Renal cortical epithelial cell (primary cell): ENCODE measurements at regions not wholly inside any gene's neighbourhood (a gene's known extent, or its start where the extent isn't known, plus 50 kb on each side); places are given as distances from the start of the nearest gene placed in this dataset.

Experiments
- DNase-seq: peaks from one replicate; pipeline ENCODE4 v3.0.0-alpha.2; 2011; ENCODE audit warnings: low read depth

GRCh38 chr5:125134216-125135081 lies 388.0 kb upstream of the ZNF608 start:
- DNase-seq: peak; percentile 80

- DNase-seq: peak; percentile 90
Measured at GRCh38 chr5:125137535-125137934, 391.1 kb upstream of the ZNF608 start.

- no peak for DNase-seq
Measured at GRCh38 chr5:125138266-125138665, 391.8 kb upstream of the ZNF608 start.

GRCh38 chr5:125139590-125139989 lies 393.2 kb upstream of the ZNF608 start:
- no peak for DNase-seq

- DNase-seq: no peak
Measured at GRCh38 chr5:125140220-125140619, 393.8 kb upstream of the ZNF608 start.

GRCh38 chr5:125140855-125141254 lies 394.4 kb upstream of the ZNF608 start:
- peak; percentile 73 for DNase-seq

GRCh38 chr5:125142458-125142857 lies 396.0 kb upstream of the ZNF608 start:
- no peak for DNase-seq

- no peak for DNase-seq
Measured at GRCh38 chr5:125143011-125143410, 396.6 kb upstream of the ZNF608 start.

- DNase-seq: no peak
Measured at GRCh38 chr5:125148076-125148475, 401.6 kb upstream of the ZNF608 start.

- DNase-seq: peak; percentile 35
Measured at GRCh38 chr5:125148706-125149105, 402.3 kb upstream of the ZNF608 start.

GRCh38 chr5:125149110-125149509 lies 402.7 kb upstream of the ZNF608 start:
- DNase-seq: no peak

- DNase-seq: no peak
Measured at GRCh38 chr5:125149527-125149926, 403.1 kb upstream of the ZNF608 start.

- no peak for DNase-seq
Measured at GRCh38 chr5:125150041-125150669, 403.7 kb upstream of the ZNF608 start.

GRCh38 chr5:125151150-125151900 lies 404.9 kb upstream of the ZNF608 start:
- DNase-seq: no peak

GRCh38 chr5:125152044-125152443 lies 405.6 kb upstream of the ZNF608 start:
- no peak for DNase-seq

GRCh38 chr5:125152461-125153189 lies 406.2 kb upstream of the ZNF608 start:
- DNase-seq: no peak

- no peak for DNase-seq
Measured at GRCh38 chr5:125153231-125153630, 406.8 kb upstream of the ZNF608 start.

GRCh38 chr5:125154301-125155110 lies 408.1 kb upstream of the ZNF608 start:
- no peak for DNase-seq

- peak; percentile 6 for DNase-seq
Measured at GRCh38 chr5:125160787-125161502, 414.5 kb upstream of the ZNF608 start.

- DNase-seq: no peak
Measured at GRCh38 chr5:125162714-125163113, 416.3 kb upstream of the ZNF608 start.
